Central memory CD4-positive, alpha-beta T cell (primary cell): ENCODE measurements at regions not wholly inside any gene's neighbourhood (a gene's known extent, or its start where the extent isn't known, plus 50 kb on each side); places are given as distances from the start of the nearest gene placed in this dataset.

ENCODE experiments used
- DNase-seq: peaks from one replicate; pipeline ENCODE4 v3.0.0; 2022

GRCh38 chr11:69394234-69394868 lies 87.1 kb upstream of the LINC01488 start:
- no peak for DNase-seq

GRCh38 chr11:69394869-69395246 lies 86.6 kb upstream of the LINC01488 start:
- DNase-seq = no peak

- no peak for DNase-seq
Measured at GRCh38 chr11:69395287-69395686, 86.2 kb upstream of the LINC01488 start.

GRCh38 chr11:69396051-69396947 lies 85.2 kb upstream of the LINC01488 start:
- DNase-seq = no peak

- DNase-seq = no peak
Measured at GRCh38 chr11:69396948-69397307, 84.5 kb upstream of the LINC01488 start.

- DNase-seq = no peak
Measured at GRCh38 chr11:69397732-69398131, 83.7 kb upstream of the LINC01488 start.

- no peak for DNase-seq
Measured at GRCh38 chr11:69398529-69399492, 82.7 kb upstream of the LINC01488 start.

GRCh38 chr11:69400140-69400539 lies 81.3 kb upstream of the LINC01488 start:
- no peak for DNase-seq

GRCh38 chr11:69400771-69401590 lies 80.5 kb upstream of the LINC01488 start:
- DNase-seq = no peak

- DNase-seq = no peak
Measured at GRCh38 chr11:69401715-69402114, 79.7 kb upstream of the LINC01488 start.

GRCh38 chr11:69402251-69402887 lies 79.1 kb upstream of the LINC01488 start:
- DNase-seq = no peak

GRCh38 chr11:69403556-69404215 lies 77.8 kb upstream of the LINC01488 start:
- DNase-seq = no peak

GRCh38 chr11:69406060-69406459 lies 75.4 kb upstream of the LINC01488 start:
- DNase-seq = no peak

GRCh38 chr11:69409812-69410645 lies 71.4 kb upstream of the LINC01488 start:
- DNase-seq = no peak

- DNase-seq = no peak
Measured at GRCh38 chr11:69411257-69411924, 70.1 kb upstream of the LINC01488 start.

GRCh38 chr11:69413015-69413801 lies 68.3 kb upstream of the LINC01488 start:
- no peak for DNase-seq

- DNase-seq = no peak
Measured at GRCh38 chr11:69413993-69414392, 67.5 kb upstream of the LINC01488 start.

GRCh38 chr11:69414773-69415187 lies 66.7 kb upstream of the LINC01488 start:
- DNase-seq = no peak
